Heart left ventricle (tissue), 13 donors: ENCODE measurements at regions not wholly inside any gene's neighbourhood (a gene's known extent, or its start where the extent isn't known, plus 50 kb on each side); places are given as distances from the start of the nearest gene placed in this dataset.

Source experiments
- POLR2A ChIP-seq, 2 donors: fragments of 450-650 bp; IDR thresholded peaks; one replicate each; pipeline ENCODE4 v1.6.1; 2017; ENCODE audit warnings: antibody characterized with exemption in 2 of 2, mild to moderate bottlenecking in 2 of 2, moderate library complexity in 2 of 2
- TF ChIP-seq, protein P1 (sequence below), 12 donors: fragments of 200-600 bp; sonication (generic) in 4 of 12; IDR thresholded peaks; one replicate each; pipeline versions ENCODE4 v1.5.0 to v1.8.0; 2018 to 2022; ENCODE audit warnings: antibody characterized with exemption in 12 of 12, mild to moderate bottlenecking in 5 of 12
- donor health status: ischemic (EF 13 %, LVEDD 7.1; RV severe dilation, severe dysfunction).
- donor health status: DM: no; HTN: yes; CAD: no.
- donor health status: DM: no; HTN: no; CAD: no.
- donor health status: ischemic (EF 25% LVEDD 6.9; RV normal size, moderate dysfunction).
- donor health status: ischemic (EF 25% LVEDD 5.7; RV mildly dilated, moderate dysfunction).
- donor health status: ischemic (EF 35%, LVEDD 5.7; RV mildly dilated, moderate dysfunction).
- donor health status: nonischemic (EF 11% LVEDD 7.7; RV severe dilation, severe dysfunction).
- donor health status: DM: yes; HTN: yes; CAD: no.
- donor health status: PGD.
- donor health status: ischemic (EF 29% LVEDD 5.4; RV normal size, mild dysfunction).
- donor health status: nonischemic (EF 23%, LVEDD 6.1; RV moderate dilation, normal function).

DNA sequence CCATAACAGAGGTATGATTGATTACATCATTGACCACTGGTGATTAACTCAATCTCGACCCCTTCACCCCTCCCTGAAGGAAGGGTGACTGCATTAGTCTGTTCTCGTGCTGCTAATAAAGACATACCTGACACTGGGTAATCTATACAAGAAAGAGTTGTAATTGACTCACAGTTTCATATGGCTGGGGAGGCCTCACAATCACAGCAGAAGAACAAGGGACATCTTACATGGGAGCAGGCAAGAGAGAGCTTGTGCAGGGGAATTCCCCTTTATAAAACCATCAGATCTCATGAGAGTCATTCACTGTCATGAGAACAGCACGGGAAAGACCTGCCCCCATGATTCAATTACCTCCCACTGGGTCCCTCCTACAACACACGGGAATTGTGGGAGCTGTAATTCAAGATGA is 55.9 kb upstream of the TMCC3 start:
- TF ChIP-seq, protein P1, sequence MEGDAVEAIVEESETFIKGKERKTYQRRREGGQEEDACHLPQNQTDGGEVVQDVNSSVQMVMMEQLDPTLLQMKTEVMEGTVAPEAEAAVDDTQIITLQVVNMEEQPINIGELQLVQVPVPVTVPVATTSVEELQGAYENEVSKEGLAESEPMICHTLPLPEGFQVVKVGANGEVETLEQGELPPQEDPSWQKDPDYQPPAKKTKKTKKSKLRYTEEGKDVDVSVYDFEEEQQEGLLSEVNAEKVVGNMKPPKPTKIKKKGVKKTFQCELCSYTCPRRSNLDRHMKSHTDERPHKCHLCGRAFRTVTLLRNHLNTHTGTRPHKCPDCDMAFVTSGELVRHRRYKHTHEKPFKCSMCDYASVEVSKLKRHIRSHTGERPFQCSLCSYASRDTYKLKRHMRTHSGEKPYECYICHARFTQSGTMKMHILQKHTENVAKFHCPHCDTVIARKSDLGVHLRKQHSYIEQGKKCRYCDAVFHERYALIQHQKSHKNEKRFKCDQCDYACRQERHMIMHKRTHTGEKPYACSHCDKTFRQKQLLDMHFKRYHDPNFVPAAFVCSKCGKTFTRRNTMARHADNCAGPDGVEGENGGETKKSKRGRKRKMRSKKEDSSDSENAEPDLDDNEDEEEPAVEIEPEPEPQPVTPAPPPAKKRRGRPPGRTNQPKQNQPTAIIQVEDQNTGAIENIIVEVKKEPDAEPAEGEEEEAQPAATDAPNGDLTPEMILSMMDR (IDR thresholded peaks at IDR 0.05): no peak
- TF ChIP-seq POLR2A (IDR thresholded peaks at IDR 0.05): no peak
